Posterior cingulate gyrus (tissue), 11 donors: ENCODE measurements at regions not wholly inside any gene's neighbourhood (a gene's known extent, or its start where the extent isn't known, plus 50 kb on each side); places are given as distances from the start of the nearest gene placed in this dataset.
"Not testable (repeated sequence)": the region's sequence is repeated elsewhere in the genome, so short reads cannot be mapped to it uniquely, and the experiment has no call there.

Experiments used
- DNase-seq, 10 donors: peaks; one replicate each; pipeline versions ENCODE4 v3.0.0 to v3.0.0-alpha.2; 2020 to 2021; ENCODE audit warnings: mixed read lengths in 3 of 10
- intact Hi-C: fragments of 100-400 bp; cut with DNase I; formaldehyde crosslinking; loops from one replicate; pipeline ENCODE4 v1.15.1; 2023

DNA sequence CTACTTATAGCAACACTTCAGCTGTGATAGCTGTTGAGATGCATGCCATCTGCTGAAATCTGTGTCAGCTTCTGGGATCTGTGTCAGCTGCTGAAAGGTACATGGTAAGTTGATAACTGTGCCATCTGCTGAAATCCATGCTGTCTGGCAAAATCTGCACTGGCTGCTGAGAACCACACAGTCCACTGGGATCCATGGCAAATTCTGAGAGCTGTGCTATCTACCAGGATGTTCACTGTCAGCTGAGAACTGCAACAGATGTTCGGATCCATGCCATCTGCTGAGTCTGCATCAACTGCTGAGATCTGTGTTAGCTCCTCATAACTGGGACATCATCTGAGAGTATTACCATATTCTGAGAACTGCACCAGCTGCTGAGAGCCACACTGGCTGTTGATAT, 430.5 kb upstream of the POU3F4 start:
- DNase-seq, result peak in 5 of 10 donors; percentile 8 to 78 (median 17)
- intact Hi-C loops, result no loop called here

DNA sequence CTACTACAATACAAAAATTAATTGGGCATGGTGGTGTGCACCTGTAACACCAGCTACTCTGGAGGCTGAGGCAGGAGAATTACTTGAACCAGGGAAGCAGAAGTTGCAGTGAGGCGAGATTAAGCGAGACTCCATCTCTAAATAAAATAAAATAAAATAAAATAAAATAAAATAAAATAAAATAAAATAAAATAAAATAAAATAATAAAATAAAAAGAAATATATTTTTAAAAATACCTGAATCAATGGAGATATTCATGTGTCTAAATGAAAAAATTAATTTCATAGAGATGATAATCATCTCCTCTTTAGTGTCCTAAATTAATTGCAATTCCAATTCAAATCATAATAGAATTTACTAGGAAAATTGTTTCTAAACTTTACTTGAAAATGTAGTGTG, 406.1 kb upstream of the POU3F4 start:
- intact Hi-C loops, result no loop called here
- no peak for DNase-seq

DNA sequence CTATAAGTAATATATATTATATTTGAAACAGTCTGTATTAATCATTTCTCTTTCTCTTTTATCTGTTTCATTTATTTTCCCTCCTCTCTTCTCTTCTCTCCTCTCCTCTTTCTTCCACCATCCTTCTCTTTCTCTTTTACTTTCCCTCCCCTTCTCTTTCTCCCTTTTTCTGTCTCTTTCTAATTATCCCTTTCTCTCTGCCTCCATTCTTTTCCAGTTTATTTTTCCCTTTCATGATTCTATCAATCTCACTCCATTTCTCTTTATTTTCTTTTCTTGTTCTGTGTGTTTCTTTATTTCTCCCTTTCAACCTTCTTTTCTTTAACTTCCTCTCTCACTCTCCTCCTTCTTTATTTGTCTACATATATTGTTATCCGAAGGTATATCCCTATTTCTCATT, 399.8 kb upstream of the POU3F4 start:
- DNase-seq, result no peak
- intact Hi-C loops, result no loop called here

DNA sequence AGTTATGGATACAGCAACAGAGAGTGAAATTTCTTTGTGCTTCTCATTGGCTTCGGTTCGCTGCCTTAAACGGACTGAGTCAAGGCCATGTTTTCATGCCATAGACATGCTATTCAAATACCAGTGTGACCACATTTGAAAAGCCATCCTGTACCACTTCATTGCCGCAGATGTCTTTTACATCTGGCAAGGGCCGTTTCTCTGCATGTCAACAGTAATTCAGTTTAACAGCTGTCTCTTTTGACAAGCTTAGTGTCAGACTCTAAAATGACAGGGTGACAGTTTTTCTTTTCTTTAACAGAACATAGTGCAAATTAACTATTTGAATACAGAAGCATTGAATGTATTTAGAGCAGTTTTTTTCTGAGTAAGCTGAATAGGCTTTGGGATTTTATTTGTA, 362.2 kb upstream of the POU3F4 start:
- intact Hi-C loops, result no loop called here
- DNase-seq, result no peak

DNA sequence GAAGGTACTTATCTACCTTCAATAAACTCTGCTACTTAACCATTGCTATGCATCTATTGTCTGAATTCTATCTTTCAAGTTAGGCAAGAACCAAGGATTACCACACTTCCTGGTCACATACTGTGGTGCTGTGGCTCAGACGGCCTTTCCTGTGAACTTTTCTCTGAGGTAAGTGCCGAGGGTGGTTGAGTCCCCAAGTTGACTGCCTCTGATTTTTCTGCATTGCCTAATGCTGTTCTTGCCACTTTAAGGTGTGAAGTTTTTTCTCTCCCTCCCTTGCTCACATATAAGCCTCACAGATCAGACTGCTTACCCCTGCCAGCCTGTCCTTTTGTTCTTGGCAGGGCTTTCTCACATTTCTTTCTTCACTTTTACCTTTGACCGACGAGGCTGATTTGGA, 348.0 kb upstream of the POU3F4 start:
- intact Hi-C loops, result no loop called here

DNA sequence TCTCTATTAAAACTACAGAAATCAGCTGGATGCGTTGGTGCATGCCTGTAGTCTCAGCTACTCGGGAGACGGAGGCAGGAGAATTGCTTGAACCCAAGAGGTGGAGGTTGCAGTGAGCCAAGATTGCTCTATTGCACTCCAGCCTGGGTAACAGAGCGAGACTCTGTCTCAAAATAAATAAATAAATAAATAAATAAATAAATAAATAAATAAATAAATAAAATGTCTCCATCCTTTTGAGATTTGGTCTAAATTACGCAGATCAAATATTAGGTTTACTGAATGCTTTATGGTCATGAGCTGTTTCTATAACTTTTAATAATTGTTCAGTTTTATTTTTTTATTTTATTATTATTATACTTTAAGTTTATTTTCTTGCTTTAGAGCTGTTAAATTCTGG, 344.0 kb upstream of the POU3F4 start:
- DNase-seq, result not testable (repeated sequence)

More for the DNA sequence above, 348.0 kb upstream of the POU3F4 start:
- no peak for DNase-seq

DNA sequence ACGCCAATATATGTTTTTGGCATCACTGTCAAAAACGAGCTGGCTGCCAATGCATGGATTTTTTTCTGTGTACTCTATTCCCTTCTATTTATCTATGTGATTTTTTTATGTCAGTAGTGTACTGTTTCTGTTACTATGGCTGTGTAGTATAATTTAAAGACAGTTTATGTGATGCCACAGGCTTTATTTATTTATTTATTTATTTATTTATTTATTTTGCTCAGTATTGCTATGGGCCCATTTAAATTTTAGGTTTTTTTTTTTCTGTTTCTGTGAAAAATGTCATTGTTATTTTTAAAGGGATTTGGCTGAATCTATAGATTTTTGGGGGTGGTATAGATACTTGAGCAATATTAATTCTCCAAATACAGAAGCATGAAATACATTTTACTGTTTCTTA, 338.4 kb upstream of the POU3F4 start:
- no peak for DNase-seq
- intact Hi-C loops, result no loop called here

More for the DNA sequence above, 344.0 kb upstream of the POU3F4 start:
- intact Hi-C loops, result not testable (repeated sequence)

DNA sequence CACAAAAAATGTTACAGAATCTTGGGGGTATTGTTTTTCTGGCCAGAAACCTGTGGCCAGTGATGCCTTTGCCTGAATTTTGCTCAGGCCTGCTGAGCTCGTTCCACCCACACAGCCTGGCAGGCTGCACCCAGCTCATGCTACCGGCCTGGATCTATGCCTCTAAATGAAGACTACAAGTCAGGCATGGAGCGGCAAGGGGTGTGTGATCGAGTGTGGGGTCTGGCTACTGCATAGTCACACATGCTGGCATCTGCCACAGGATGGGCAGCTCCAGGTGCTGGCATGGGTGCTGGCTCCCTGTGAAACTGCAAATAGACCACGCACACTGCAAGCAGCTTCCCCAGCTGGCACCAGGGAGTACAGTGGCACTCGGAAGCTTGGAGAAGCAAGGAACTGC, 323.1 kb upstream of the POU3F4 start:
- intact Hi-C loops, result no loop called here
- DNase-seq, result peak in 1 of 10 donors; percentile 78

DNA sequence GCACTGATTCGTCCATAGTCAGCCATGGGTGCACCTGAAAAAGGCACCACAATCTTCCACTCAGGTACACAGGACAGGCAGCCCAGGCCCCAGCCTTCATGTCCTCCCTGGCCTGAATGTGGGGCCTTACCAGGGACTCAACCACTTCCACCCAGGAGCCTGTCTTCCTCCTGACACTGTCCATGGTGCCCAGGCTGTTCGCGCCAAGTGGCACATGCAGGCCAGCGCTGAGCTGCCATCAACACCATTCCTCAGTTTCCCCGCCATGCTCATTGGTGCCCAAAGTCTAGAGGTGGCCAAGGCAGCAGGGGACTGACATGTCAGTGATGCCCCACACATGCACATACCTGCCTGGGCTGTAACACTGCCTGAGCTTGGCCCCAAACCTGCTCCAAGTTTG, 322.2 kb upstream of the POU3F4 start:
- intact Hi-C loops, result no loop called here
- peak in 1 of 10 donors; percentile 75 for DNase-seq

DNA sequence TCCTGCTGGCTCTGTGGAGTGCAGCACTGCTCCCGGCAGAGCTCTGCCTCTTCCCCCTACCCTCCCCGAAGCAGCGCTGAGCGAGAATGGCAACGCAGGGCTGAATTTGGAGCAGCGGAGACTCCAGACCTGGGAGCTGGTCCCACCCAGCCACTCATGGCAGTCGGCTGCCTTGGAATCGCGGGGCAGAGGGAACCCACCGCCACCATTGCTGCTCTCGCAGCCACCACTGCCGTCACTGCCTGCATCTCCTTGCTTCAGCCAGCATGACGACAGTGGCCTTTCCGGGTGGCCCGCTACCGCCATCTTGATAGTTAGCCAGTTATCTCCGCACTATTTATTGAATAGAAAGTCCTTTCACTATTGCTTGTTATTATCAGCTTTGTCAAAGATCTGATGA, 321.5 kb upstream of the POU3F4 start:
- intact Hi-C loops, result no loop called here
- DNase-seq, result peak in 2 of 10 donors; percentile 6 to 67
